ENCODE measurements at regions not wholly inside any gene's neighbourhood (a gene's known extent, or its start where the extent isn't known, plus 50 kb on each side); places are given as distances from the start of the nearest gene placed in this dataset.

GRCh38 chr5:29972597-29972996, 1220.9 kb upstream of the CDH6 start:
- TF ChIP-seq CTCF (IDR thresholded peaks at IDR 0.05), result no peak
- TF ChIP-seq POLR2A (IDR thresholded peaks at IDR 0.05), result no peak
- no peak for TF ChIP-seq EP300 (IDR thresholded peaks at IDR 0.05)

All from ovary (tissue), 3 donors.